ENCODE measurements at regions not wholly inside any gene's neighbourhood (a gene's known extent, or its start where the extent isn't known, plus 50 kb on each side); places are given as distances from the start of the nearest gene placed in this dataset.

- Histone ChIP-seq H3K27ac (replicated peaks) (no peak overlapping the region), H3K27me3 (ENCODE audit: insufficient read depth, poor library complexity, severe bottlenecking) (no peaks in the 10 kb centered on the region), H3K4me3 (replicated peaks; ENCODE audit: insufficient read depth, low read length) (no peak overlapping the region)
- no peak for TF ChIP-seq POLR2AphosphoS5 (IDR thresholded peaks at IDR 0.05; ENCODE audit: low read depth)
- no peak for TF ChIP-seq SPI1 (IDR thresholded peaks at IDR 0.05; ENCODE audit: borderline replicate concordance, low read depth)
- no peak for TF ChIP-seq CTCF (IDR thresholded peaks at IDR 0.05; ENCODE audit: insufficient read depth, low read length)
- no peak for TF ChIP-seq GABPA (IDR thresholded peaks at IDR 0.05; ENCODE audit: low read depth)
- TF ChIP-seq REST (IDR thresholded peaks at IDR 0.05; ENCODE audit: insufficient replicate concordance, low read depth) = no peak
- DNase-seq (ENCODE audit: low read depth in 1 of 2, low spot score in 1 of 2) = no peak
Measured at GRCh38 chr12:61301817-61302216, 958.4 kb upstream of the USP15 start.

GRCh38 chr12:61302282-61302681 is 957.9 kb upstream of the USP15 start:
- no peak overlapping the region for H3K4me3 ChIP-seq (replicated peaks; ENCODE audit: insufficient read depth, low read length)
- no peak for DNase-seq (ENCODE audit: low read depth in 1 of 2, low spot score in 1 of 2)
- TF ChIP-seq GABPA (IDR thresholded peaks at IDR 0.05; ENCODE audit: low read depth) = no peak
- no peak for TF ChIP-seq POLR2AphosphoS5 (IDR thresholded peaks at IDR 0.05; ENCODE audit: low read depth)
- no peak for TF ChIP-seq CTCF (IDR thresholded peaks at IDR 0.05; ENCODE audit: insufficient read depth, low read length)
- no peak for TF ChIP-seq SPI1 (IDR thresholded peaks at IDR 0.05; ENCODE audit: borderline replicate concordance, low read depth)
- TF ChIP-seq REST (IDR thresholded peaks at IDR 0.05; ENCODE audit: insufficient replicate concordance, low read depth) = no peak
- no peaks in the 10 kb centered on the region for H3K27me3 ChIP-seq (ENCODE audit: insufficient read depth, poor library complexity, severe bottlenecking)
- H3K27ac ChIP-seq (replicated peaks) = no peak overlapping the region

GRCh38 chr12:61308220-61308619 is 952.0 kb upstream of the USP15 start:
- TF ChIP-seq CTCF (IDR thresholded peaks at IDR 0.05; ENCODE audit: insufficient read depth, low read length) = no peak
- TF ChIP-seq SPI1 (IDR thresholded peaks at IDR 0.05; ENCODE audit: borderline replicate concordance, low read depth) = no peak
- TF ChIP-seq REST (IDR thresholded peaks at IDR 0.05; ENCODE audit: insufficient replicate concordance, low read depth) = no peak
- no peak for TF ChIP-seq POLR2AphosphoS5 (IDR thresholded peaks at IDR 0.05; ENCODE audit: low read depth)
- TF ChIP-seq GABPA (IDR thresholded peaks at IDR 0.05; ENCODE audit: low read depth) = no peak
- no peak for DNase-seq (ENCODE audit: low read depth in 1 of 2, low spot score in 1 of 2)
- Histone ChIP-seq H3K27ac (replicated peaks) (no peak overlapping the region), H3K27me3 (ENCODE audit: insufficient read depth, poor library complexity, severe bottlenecking) (no peaks in the 10 kb centered on the region), H3K4me3 (replicated peaks; ENCODE audit: insufficient read depth, low read length) (no peak overlapping the region)
